T-helper 2 cell treated with Interferon-gamma antibody and Interleukin-4, amounts not matched to agents 5 μg/mL and 100 μg/mL, for 36 hours (primary cell): ENCODE measurements at regions not wholly inside any gene's neighbourhood (a gene's known extent, or its start where the extent isn't known, plus 50 kb on each side); places are given as distances from the start of the nearest gene placed in this dataset.
"Not testable (repeated sequence)": the region's sequence is repeated elsewhere in the genome, so short reads cannot be mapped to it uniquely, and the experiment has no call there.

ENCODE experiments used
- DNase-seq: peaks from one replicate; pipeline ENCODE4 v3.0.0; 2021; ENCODE audit warnings: low spot score
- H3K27ac Mint-ChIP-seq: one replicate; pipeline ENCODE4 v1.8.0; 2021; ENCODE audit warnings: mild to moderate bottlenecking, mixed read lengths
- H3K27me3 Mint-ChIP-seq: one replicate; pipeline ENCODE4 v1.8.0; 2021; ENCODE audit warnings: low read depth, mixed read lengths
- H3K36me3 Mint-ChIP-seq: one replicate; pipeline ENCODE4 v1.8.0; 2021; ENCODE audit warnings: low read depth, mixed read lengths
- H3K4me1 Mint-ChIP-seq: one replicate; pipeline ENCODE4 v1.8.0; 2021; ENCODE audit warnings: low read depth, mixed read lengths
- H3K4me3 Mint-ChIP-seq: one replicate; pipeline ENCODE4 v1.8.0; 2022; ENCODE audit warnings: mild to moderate bottlenecking, moderate library complexity, mixed read lengths
- H3K9me3 Mint-ChIP-seq: one replicate; pipeline ENCODE4 v1.8.0; 2021; ENCODE audit warnings: mixed read lengths

GRCh38 chr6:133787859-133788505 is 100.9 kb upstream of the TCF21 start:
- no peak overlapping the region for H3K27ac Mint-ChIP-seq
- H3K9me3 Mint-ChIP-seq = no peaks in the 10 kb centered on the region
- H3K4me3 Mint-ChIP-seq = no peak overlapping the region
- peaks cover 3% of the 10 kb centered on the region for H3K27me3 Mint-ChIP-seq
- H3K36me3 Mint-ChIP-seq = no peaks in the 10 kb centered on the region
- H3K4me1 Mint-ChIP-seq = no peaks in the 10 kb centered on the region
- DNase-seq = no peak

- no peak for DNase-seq
- no peak overlapping the region for H3K27ac Mint-ChIP-seq
Measured at GRCh38 chr6:133788556-133788955, 100.4 kb upstream of the TCF21 start.

GRCh38 chr6:133789449-133789848 is 99.5 kb upstream of the TCF21 start:
- H3K27me3 Mint-ChIP-seq, H3K36me3 Mint-ChIP-seq, H3K4me3 Mint-ChIP-seq, H3K9me3 Mint-ChIP-seq, DNase-seq, H3K27ac Mint-ChIP-seq, H3K4me1 Mint-ChIP-seq: not testable (repeated sequence)

More at GRCh38 chr6:133788556-133788955, 100.4 kb upstream of the TCF21 start:
- Mint-ChIP-seq H3K36me3 (no peaks in the 10 kb centered on the region), H3K27me3 (peaks cover 3% of the 10 kb centered on the region), H3K4me1 (no peaks in the 10 kb centered on the region), H3K9me3 (no peaks in the 10 kb centered on the region), H3K4me3 (no peak overlapping the region)

- not testable (repeated sequence) for DNase-seq, H3K27me3 Mint-ChIP-seq, H3K4me3 Mint-ChIP-seq
Measured at GRCh38 chr6:133790756-133791155, 98.2 kb upstream of the TCF21 start.

GRCh38 chr6:133795051-133795450 is 93.9 kb upstream of the TCF21 start:
- H3K27ac Mint-ChIP-seq, H3K36me3 Mint-ChIP-seq, H3K4me1 Mint-ChIP-seq, H3K4me3 Mint-ChIP-seq, H3K9me3 Mint-ChIP-seq, H3K27me3 Mint-ChIP-seq, DNase-seq: not testable (repeated sequence)

More at GRCh38 chr6:133790756-133791155, 98.2 kb upstream of the TCF21 start:
- H3K9me3 Mint-ChIP-seq, H3K4me1 Mint-ChIP-seq, H3K36me3 Mint-ChIP-seq, H3K27ac Mint-ChIP-seq: not testable (repeated sequence)

- Mint-ChIP-seq H3K9me3 (peaks cover 4% of the 10 kb centered on the region), H3K36me3 (no peaks in the 10 kb centered on the region), H3K27ac (no peak overlapping the region), H3K4me1 (no peaks in the 10 kb centered on the region), H3K27me3 (no peaks in the 10 kb centered on the region), H3K4me3 (no peak overlapping the region)
- DNase-seq = no peak
Measured at GRCh38 chr6:133796235-133796634, 92.7 kb upstream of the TCF21 start.

- no peak overlapping the region for H3K27ac Mint-ChIP-seq
- no peak for DNase-seq
Measured at GRCh38 chr6:133799043-133799442, 89.9 kb upstream of the TCF21 start.

GRCh38 chr6:133802861-133803260 is 86.1 kb upstream of the TCF21 start:
- H3K9me3 Mint-ChIP-seq = no peaks in the 10 kb centered on the region
- H3K36me3 Mint-ChIP-seq = no peaks in the 10 kb centered on the region
- no peak overlapping the region for H3K4me3 Mint-ChIP-seq
- H3K27me3 Mint-ChIP-seq = no peaks in the 10 kb centered on the region
- no peaks in the 10 kb centered on the region for H3K4me1 Mint-ChIP-seq
- DNase-seq = no peak
- no peak overlapping the region for H3K27ac Mint-ChIP-seq

More at GRCh38 chr6:133799043-133799442, 89.9 kb upstream of the TCF21 start:
- Mint-ChIP-seq H3K27me3 (no peaks in the 10 kb centered on the region), H3K9me3 (peaks cover under 1% of the 10 kb centered on the region), H3K4me1 (no peaks in the 10 kb centered on the region), H3K36me3 (no peaks in the 10 kb centered on the region), H3K4me3 (no peak overlapping the region)

GRCh38 chr6:133804265-133804664 is 84.6 kb upstream of the TCF21 start:
- Mint-ChIP-seq H3K36me3 (no peaks in the 10 kb centered on the region), H3K4me3 (no peak overlapping the region), H3K4me1 (no peaks in the 10 kb centered on the region), H3K27me3 (peaks cover 2% of the 10 kb centered on the region), H3K27ac (no peak overlapping the region), H3K9me3 (no peaks in the 10 kb centered on the region)
- DNase-seq = no peak

GRCh38 chr6:133805876-133806275 is 83.0 kb upstream of the TCF21 start:
- Mint-ChIP-seq H3K4me1 (no peaks in the 10 kb centered on the region), H3K4me3 (no peak overlapping the region), H3K36me3 (no peaks in the 10 kb centered on the region), H3K27ac (no peak overlapping the region), H3K9me3 (no peaks in the 10 kb centered on the region), H3K27me3 (peaks cover 2% of the 10 kb centered on the region)
- no peak for DNase-seq

GRCh38 chr6:133806382-133807140 is 82.4 kb upstream of the TCF21 start:
- H3K36me3 Mint-ChIP-seq = no peaks in the 10 kb centered on the region
- no peak overlapping the region for H3K4me3 Mint-ChIP-seq
- H3K9me3 Mint-ChIP-seq = no peaks in the 10 kb centered on the region
- DNase-seq = no peak
- H3K4me1 Mint-ChIP-seq = no peaks in the 10 kb centered on the region
- H3K27ac Mint-ChIP-seq = no peak overlapping the region
- H3K27me3 Mint-ChIP-seq = peaks cover 2% of the 10 kb centered on the region

GRCh38 chr6:133807501-133807900 is 81.4 kb upstream of the TCF21 start:
- Mint-ChIP-seq H3K36me3 (no peaks in the 10 kb centered on the region), H3K27ac (no peak overlapping the region), H3K9me3 (no peaks in the 10 kb centered on the region), H3K4me1 (no peaks in the 10 kb centered on the region), H3K4me3 (no peak overlapping the region), H3K27me3 (peaks cover 2% of the 10 kb centered on the region)
- DNase-seq = no peak

- H3K27ac Mint-ChIP-seq = no peak overlapping the region
- no peak for DNase-seq
- H3K4me1 Mint-ChIP-seq = no peaks in the 10 kb centered on the region
- H3K27me3 Mint-ChIP-seq = peaks cover 2% of the 10 kb centered on the region
- no peaks in the 10 kb centered on the region for H3K36me3 Mint-ChIP-seq
- H3K4me3 Mint-ChIP-seq = no peak overlapping the region
- H3K9me3 Mint-ChIP-seq = no peaks in the 10 kb centered on the region
Measured at GRCh38 chr6:133809406-133809805, 79.5 kb upstream of the TCF21 start.

- Mint-ChIP-seq H3K4me3 (no peak overlapping the region), H3K9me3 (no peaks in the 10 kb centered on the region), H3K4me1 (no peaks in the 10 kb centered on the region), H3K36me3 (no peaks in the 10 kb centered on the region), H3K27ac (no peak overlapping the region), H3K27me3 (peaks cover 2% of the 10 kb centered on the region)
- DNase-seq = no peak
Measured at GRCh38 chr6:133811557-133811956, 77.4 kb upstream of the TCF21 start.
